ENCODE measurements at regions not wholly inside any gene's neighbourhood (a gene's known extent, or its start where the extent isn't known, plus 50 kb on each side); places are given as distances from the start of the nearest gene placed in this dataset.

DNA sequence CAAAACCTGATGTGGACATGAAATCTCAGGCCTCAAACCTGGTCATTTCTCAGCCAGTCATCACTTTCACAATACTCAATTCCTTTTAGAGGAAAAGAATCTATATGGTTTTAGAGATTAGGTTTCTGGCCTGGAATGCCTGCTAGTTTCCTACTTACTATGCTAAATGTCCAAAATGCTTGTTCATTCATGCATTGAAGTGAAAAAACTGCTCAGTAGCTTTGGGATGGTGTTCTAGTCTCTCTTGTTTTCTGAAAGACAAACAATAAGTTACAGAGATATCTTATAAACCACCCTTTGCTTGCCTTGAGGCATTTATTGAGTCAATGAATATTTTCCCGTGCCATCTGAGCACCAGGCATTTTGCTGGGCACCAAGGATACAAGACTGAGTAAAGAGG, 1146.5 kb upstream of the GOT2 start:
- TF ChIP-seq EZH2phosphoT487 (IDR thresholded peaks at IDR 0.05; ENCODE audit: borderline replicate concordance, low read length) (no peak), EZH2 (IDR thresholded peaks at IDR 0.05; ENCODE audit: low read length, unreplicated experiment) (no peak)

All from PC-3 (cell line).